GM21423 (cell line): ENCODE measurements at regions not wholly inside any gene's neighbourhood (a gene's known extent, or its start where the extent isn't known, plus 50 kb on each side); places are given as distances from the start of the nearest gene placed in this dataset.
"Not testable (repeated sequence)": the region's sequence is repeated elsewhere in the genome, so short reads cannot be mapped to it uniquely, and the experiment has no call there.

Experiments used
- ATAC-seq: cut with Tn5 transposase; IDR thresholded peaks from one replicate; pipeline ENCODE4 v1.9.1; 2021; ENCODE audit warnings: mild to moderate bottlenecking, moderate library complexity; ENCODE audit not compliant: unreplicated experiment

DNA sequence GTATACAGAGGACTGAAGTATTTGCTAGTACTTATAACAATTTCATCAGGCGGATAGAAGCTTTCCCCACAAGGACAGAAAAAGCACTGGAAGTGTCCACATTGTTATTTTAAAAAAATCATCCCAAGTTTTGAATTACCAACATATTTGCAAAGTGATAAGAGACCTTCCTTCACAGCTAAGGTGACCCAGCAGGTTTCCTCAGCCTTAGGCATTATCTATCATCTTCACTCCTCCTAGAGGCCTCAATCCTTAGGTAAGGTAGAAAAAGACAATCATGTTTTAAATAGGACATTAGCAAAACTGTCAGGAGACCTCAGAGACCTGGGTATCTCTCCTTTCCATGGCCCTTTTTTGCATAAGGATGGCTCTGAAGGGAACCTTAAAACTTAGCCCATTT, 72.5 kb upstream of the CHD6 start:
- ATAC-seq: no peak

DNA sequence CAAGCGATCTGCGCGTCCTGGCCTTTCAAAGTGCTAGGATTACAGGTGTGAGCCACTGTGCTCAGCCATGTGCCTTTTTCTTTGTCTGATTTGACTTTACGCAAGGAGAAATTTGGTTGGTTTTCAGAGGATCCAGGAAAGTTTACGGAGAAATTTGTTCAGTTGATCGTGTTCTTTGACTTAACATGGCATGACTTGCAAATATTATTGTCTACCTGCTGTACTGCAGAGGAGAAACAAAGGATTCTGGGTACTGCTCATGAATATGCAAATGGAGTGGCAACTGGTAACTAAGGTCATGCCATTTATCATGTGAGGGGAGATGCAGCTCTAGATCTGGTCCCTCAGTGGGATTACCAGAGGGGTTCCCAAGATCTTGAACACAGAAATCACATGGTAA, 68.8 kb upstream of the CHD6 start:
- no peak for ATAC-seq

DNA sequence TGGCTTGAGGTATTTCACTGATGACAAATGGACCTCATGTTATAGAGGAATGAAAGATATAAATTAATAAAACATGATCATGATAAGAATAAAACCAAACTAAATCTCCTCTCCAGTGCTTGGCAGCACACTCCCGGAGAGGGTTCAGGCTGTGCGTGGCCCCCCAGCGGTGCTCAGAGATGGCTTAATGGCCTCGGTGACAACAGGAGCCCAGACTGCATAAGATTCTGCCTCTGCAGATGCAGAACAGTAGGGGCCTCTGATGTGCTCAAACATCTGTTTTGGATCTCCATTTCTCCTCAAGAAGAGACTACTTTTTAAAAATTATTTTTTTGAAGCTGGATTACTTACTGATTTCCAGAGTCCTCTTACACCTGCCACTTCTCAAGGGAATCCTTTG, 67.0 kb upstream of the CHD6 start:
- ATAC-seq: not testable (repeated sequence)

DNA sequence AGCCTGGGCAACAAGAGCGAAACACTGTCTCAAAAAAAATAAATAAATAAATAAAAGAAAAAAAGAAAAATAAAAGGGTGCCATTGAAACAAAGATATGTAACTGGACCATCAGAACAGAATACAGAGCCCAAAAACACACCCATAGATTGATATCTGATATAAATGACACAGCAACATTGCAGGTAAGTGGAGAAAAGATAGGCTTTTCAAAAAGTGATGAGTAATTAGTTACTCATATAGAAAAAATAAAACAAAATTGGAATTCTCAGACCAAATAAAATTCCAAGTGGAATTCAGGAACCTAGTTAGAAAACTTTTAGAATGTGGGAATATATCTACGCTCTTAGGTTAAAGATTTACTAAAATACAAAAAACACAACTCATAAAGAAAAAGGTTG, 60.6 kb upstream of the CHD6 start:
- ATAC-seq: no peak

DNA sequence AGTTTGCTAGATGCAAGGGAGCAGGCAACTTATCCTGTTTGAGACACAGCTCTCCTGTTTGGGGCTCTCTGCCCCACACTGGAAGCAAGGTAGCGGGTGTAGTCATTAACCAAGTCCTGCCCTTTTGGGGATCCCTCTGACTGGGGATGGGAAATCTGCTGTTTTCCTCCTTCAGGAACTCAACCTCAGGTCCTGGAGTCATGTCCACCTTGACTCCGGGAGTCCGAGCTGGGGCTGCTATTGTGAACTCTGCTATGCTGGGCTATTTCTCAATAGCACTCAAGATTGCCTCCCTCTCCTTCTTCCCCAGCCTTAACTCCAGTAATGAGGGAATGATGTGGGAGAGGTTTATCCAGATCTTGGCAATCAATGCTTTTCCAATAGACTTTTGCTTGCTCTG, 54.1 kb upstream of the CHD6 start:
- no peak for ATAC-seq

DNA sequence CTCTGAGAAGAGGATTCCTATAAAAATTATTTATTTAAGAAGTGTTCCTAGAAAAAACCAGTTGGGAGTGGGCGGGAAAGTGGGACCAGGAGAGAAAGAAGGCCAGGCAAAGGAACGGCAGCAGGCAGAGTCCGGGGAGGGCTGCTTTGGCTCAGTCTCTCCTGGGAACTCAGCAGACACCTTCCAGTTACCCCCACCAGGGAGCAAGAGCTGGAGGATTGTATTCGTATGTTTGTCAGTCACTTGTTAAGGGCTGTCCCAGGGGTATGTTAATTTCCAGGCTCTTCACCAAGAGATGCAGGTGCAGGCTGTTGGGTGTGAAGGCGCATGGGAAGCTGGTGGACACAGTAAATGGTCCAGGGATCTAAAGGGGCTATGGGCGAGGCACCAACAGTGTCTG, 53.0 kb upstream of the CHD6 start:
- no peak for ATAC-seq

DNA sequence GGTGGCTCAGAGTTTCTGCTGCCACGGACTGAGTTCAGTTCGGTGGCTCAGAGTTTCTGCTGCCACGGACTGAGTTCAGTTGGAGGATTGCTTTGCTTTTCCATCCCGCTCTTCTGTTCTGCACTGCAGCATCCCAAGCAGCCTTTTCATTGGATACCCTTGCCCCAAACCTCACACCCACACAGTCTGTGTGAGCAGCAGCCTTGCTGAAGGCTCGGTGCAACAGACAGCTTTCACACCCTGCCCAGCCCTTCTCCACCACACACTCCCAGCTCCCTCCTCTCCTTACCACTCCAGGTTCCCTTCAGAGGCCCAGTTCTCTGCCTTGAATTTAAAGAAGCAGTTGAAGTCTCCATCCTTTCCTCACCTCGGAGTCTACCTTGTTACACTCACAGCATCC, 52.5 kb upstream of the CHD6 start:
- no peak for ATAC-seq

DNA sequence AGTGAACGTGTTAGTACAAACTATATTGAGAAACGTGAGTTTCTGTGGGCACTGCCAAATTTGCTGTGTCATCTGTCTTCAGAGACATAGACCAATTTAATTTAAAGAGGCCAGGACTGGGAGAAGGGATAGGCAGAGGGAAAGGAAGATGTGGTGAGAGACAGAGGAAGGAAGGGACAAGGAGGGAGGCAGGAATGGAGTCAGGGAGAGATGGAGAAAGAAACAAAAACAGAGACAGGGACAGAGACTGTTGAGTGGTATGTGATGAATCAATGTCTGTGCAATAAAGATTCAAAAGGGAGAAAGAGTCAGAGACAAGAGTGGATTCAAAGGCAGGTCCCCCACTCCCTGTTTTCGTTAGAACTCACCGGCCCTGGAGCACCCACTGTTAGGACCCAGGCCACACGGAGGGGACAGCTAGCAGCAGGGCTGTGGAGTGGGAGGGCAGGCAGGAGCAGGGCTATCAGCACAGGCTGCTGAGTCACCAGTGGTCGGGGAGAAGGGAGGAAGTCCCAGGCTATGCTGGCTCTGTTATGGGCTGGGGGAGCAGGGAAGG, 51.6 kb upstream of the CHD6 start:
- no peak for ATAC-seq

DNA sequence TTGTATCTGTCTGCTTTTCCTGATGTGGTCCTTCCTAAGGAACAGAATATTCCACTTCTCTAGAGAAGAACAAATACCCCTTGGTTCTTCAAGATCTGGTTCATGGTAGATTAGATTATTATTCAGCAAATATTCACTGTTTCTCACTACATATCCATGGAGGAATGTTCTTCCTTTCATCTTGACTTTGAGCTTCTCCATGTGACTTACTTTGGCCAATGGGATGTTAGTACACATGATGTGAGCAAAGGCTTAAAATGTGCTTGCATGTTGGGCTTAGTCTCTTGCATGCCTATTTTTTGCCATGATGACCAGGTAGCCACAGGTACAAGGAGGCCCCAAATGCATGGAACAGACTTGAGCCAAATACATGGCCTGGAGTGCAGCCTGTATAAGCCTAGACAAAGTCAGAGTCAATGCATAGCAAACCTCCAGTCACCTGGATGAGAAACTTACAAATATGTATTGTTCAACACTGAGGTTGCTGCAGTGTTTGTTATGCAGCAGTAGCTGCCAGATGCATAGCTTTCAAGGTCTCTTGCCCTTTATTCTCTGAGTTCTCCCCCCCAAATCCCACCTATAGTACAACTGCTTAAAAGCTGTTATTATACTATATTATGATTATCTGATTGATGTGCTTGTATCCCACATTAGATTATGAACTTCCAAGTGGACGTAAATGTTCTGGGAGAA, 50.0 kb upstream of the CHD6 start:
- no peak for ATAC-seq
